Upper lobe of left lung (tissue), 6 donors: ENCODE measurements at regions not wholly inside any gene's neighbourhood (a gene's known extent, or its start where the extent isn't known, plus 50 kb on each side); places are given as distances from the start of the nearest gene placed in this dataset.

Experiments
- ATAC-seq, 2 donors: fragments of 200-7000 bp; cut with Tn5 transposase; one replicate each; pipeline ENCODE4 v1.9.1; 2022; ENCODE audit warnings: mild to moderate bottlenecking in 2 of 2, moderate library complexity in 2 of 2; ENCODE audit not compliant: low FRiP score in 2 of 2
- DNase-seq, 2 donors: peaks; one replicate each; pipeline ENCODE4 v3.0.0-alpha.2; 2019 to 2020
- H3K27ac ChIP-seq, 4 donors: fragments of 200-600 bp; sonication (generic); one replicate each; pipeline ENCODE4 v1.5.1; 2016 to 2019
- H3K27me3 ChIP-seq, 4 donors: fragments of 200-600 bp; sonication (generic); one replicate each; pipeline ENCODE4 v1.5.1; 2017 to 2019
- H3K36me3 ChIP-seq, 4 donors: fragments of 200-600 bp; sonication (generic); one replicate each; pipeline ENCODE4 v1.5.1; 2016 to 2019
- H3K4me1 ChIP-seq, 4 donors: fragments of 200-600 bp; sonication (generic); one replicate each; pipeline ENCODE4 v1.5.1; 2018 to 2019
- H3K4me3 ChIP-seq, 4 donors: fragments of 200-600 bp; sonication (generic); one replicate each; pipeline ENCODE4 v1.5.1; 2017 to 2019; ENCODE audit warnings: mild to moderate bottlenecking in 2 of 4, moderate library complexity in 1 of 4
- H3K9me3 ChIP-seq, 4 donors: fragments of 200-600 bp; sonication (generic); one replicate each; pipeline ENCODE4 v1.5.1; 2018 to 2019
- CTCF ChIP-seq, 6 experiments: fragments of 450-650 bp in 4 of 6; fragments of 200-600 bp in 2 of 6; sonication (generic) in 2 of 6; IDR thresholded peaks; one replicate each; pipeline ENCODE4 v1.5.1; 2016 to 2019; ENCODE audit warnings: antibody characterized with exemption in 6 of 6
- EP300 ChIP-seq, 4 donors: sonication (generic); formaldehyde crosslinking; IDR thresholded peaks; one replicate each; pipeline ENCODE4 v1.5.1; 2017; ENCODE audit warnings: antibody characterized with exemption in 4 of 4, control low read depth in 2 of 4
- POLR2A ChIP-seq, 4 donors: fragments of 450-650 bp; IDR thresholded peaks; one replicate each; pipeline ENCODE4 v1.5.1; 2016 to 2017; ENCODE audit warnings: antibody characterized with exemption in 4 of 4, mild to moderate bottlenecking in 2 of 4
- POLR2AphosphoS5 ChIP-seq, 2 donors: sonication (generic); formaldehyde crosslinking; IDR thresholded peaks; one replicate each; pipeline ENCODE4 v1.5.1; 2017; ENCODE audit warnings: antibody characterized with exemption in 2 of 2
- WGBS, 2 donors: methylation state at CpG; one replicate each; pipeline ENCODE4 v1.1.5; 2017 to 2018; 5-methylcytosine and 5-hydroxymethylcytosine counted together
- donor health status: DM: no; HTN: no; CAD: no; lungs with moderate emphysema.
- donor health status: DM: no; HTN: yes; CAD: no; lungs with severe emphysema.

- no peak for ATAC-seq
- TF ChIP-seq POLR2A (IDR thresholded peaks at IDR 0.05) (no peak), POLR2AphosphoS5 (IDR thresholded peaks at IDR 0.05) (no peak), EP300 (IDR thresholded peaks at IDR 0.05) (no peak), CTCF (IDR thresholded peaks at IDR 0.05) (no peak)
- Histone ChIP-seq H3K4me1 (no peaks in the 10 kb centered on the region), H3K27ac (no peak overlapping the region), H3K9me3 (no peaks in the 10 kb centered on the region), H3K36me3 (no peaks in the 10 kb centered on the region), H3K4me3 (no peak overlapping the region), H3K27me3 (no peaks in the 10 kb centered on the region)
- no peak for DNase-seq
- WGBS, 2 donors, result 75 to 87% methylated on average over 4 of the region's 4 CpGs
Observed at GRCh38 chr2:209209943-209210342, 213.9 kb upstream of the MAP2 start.

GRCh38 chr2:209230560-209230959 is 193.3 kb upstream of the MAP2 start:
- Histone ChIP-seq H3K4me1 (no peaks in the 10 kb centered on the region), H3K27ac (no peak overlapping the region), H3K36me3 (no peaks in the 10 kb centered on the region), H3K9me3 (no peaks in the 10 kb centered on the region), H3K27me3 (no peaks in the 10 kb centered on the region), H3K4me3 (no peak overlapping the region)
- DNase-seq (no peak), ATAC-seq (no peak)
- WGBS, 2 donors, result 78 to 87% methylated on average over 2 of the region's 2 CpGs
- TF ChIP-seq POLR2A (IDR thresholded peaks at IDR 0.05) (no peak), EP300 (IDR thresholded peaks at IDR 0.05) (no peak), POLR2AphosphoS5 (IDR thresholded peaks at IDR 0.05) (no peak), CTCF (IDR thresholded peaks at IDR 0.05) (no peak)

- Histone ChIP-seq H3K9me3 (peaks cover 0 to 8% (median 0%) of the 10 kb centered on the region in 4 donors), H3K36me3 (no peaks in the 10 kb centered on the region), H3K4me1 (no peaks in the 10 kb centered on the region), H3K27me3 (no peaks in the 10 kb centered on the region), H3K27ac (no peak overlapping the region), H3K4me3 (no peak overlapping the region)
- no peak for TF ChIP-seq POLR2A (IDR thresholded peaks at IDR 0.05)
- TF ChIP-seq POLR2AphosphoS5 (IDR thresholded peaks at IDR 0.05), result no peak
- no peak for TF ChIP-seq EP300 (IDR thresholded peaks at IDR 0.05)
- TF ChIP-seq CTCF (IDR thresholded peaks at IDR 0.05), result no peak
- 48 to 66% methylated on average over 2 of the region's 2 CpGs for WGBS, 2 donors
- DNase-seq (no peak), ATAC-seq (no peak)
Observed at GRCh38 chr2:209236377-209236776, 187.5 kb upstream of the MAP2 start.

- no peaks in the 10 kb centered on the region for H3K27me3 ChIP-seq
- H3K4me1 ChIP-seq, result no peaks in the 10 kb centered on the region
- no peak overlapping the region for H3K4me3 ChIP-seq
- no peak for DNase-seq
- H3K27ac ChIP-seq, result no peak overlapping the region
- peaks cover 0 to 8% (median 0%) of the 10 kb centered on the region in 4 donors for H3K9me3 ChIP-seq
- TF ChIP-seq POLR2A (IDR thresholded peaks at IDR 0.05) (no peak), CTCF (IDR thresholded peaks at IDR 0.05) (no peak), EP300 (IDR thresholded peaks at IDR 0.05) (no peak), POLR2AphosphoS5 (IDR thresholded peaks at IDR 0.05) (no peak)
- H3K36me3 ChIP-seq, result no peaks in the 10 kb centered on the region
- 68 to 71% methylated on average over 3 of the region's 3 CpGs for WGBS, 2 donors
- ATAC-seq, result no peak
Observed at GRCh38 chr2:209238765-209239584, 184.9 kb upstream of the MAP2 start.

GRCh38 chr2:209239585-209239938 is 184.3 kb upstream of the MAP2 start:
- H3K27me3 ChIP-seq, result no peaks in the 10 kb centered on the region
- DNase-seq (no peak), ATAC-seq (no peak)
- no peak overlapping the region for H3K27ac ChIP-seq
- H3K36me3 ChIP-seq, result no peaks in the 10 kb centered on the region
- peaks cover 0 to 8% (median 0%) of the 10 kb centered on the region in 4 donors for H3K9me3 ChIP-seq
- H3K4me3 ChIP-seq, result no peak overlapping the region
- TF ChIP-seq POLR2A (IDR thresholded peaks at IDR 0.05) (no peak), POLR2AphosphoS5 (IDR thresholded peaks at IDR 0.05) (no peak), EP300 (IDR thresholded peaks at IDR 0.05) (no peak), CTCF (IDR thresholded peaks at IDR 0.05) (no peak)
- no peaks in the 10 kb centered on the region for H3K4me1 ChIP-seq
- WGBS, 2 donors, result 40 to 50% methylated on average over 2 of the region's 2 CpGs
